ENCODE measurements at regions not wholly inside any gene's neighbourhood (a gene's known extent, or its start where the extent isn't known, plus 50 kb on each side); places are given as distances from the start of the nearest gene placed in this dataset.

DNA sequence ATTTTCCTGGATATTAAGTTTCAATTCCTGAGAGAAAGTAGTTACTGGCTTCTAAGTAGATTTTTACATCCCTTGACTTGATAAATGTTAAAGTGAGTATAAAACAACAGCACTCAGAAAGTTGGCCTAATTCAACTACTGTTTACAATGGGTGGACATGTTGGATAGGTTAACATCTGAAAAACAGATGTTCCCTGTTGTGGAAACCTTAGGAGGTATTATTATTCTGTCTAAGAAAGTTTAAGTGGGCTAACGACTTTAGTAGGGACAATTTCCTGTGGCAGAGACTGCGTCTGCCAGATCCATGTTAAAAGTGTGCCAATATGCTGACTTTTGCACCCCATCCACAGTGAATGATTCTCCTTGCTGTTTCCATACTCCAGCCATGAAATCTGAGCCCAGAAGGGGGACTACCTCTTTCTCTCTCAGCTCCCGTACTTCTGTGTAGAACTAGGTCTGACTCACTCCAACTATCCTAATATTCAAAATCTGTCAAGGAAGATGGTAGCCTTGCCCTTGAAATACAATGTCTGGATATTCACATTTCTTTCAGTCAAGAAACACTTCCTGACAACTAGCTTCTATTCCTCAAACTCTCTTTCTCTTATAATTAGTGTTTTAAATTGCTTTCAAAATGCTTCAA lies 327.5 kb upstream of the HNRNPA3 start:
- Mint-ChIP-seq H3K27me3 (ENCODE audit: insufficient read depth, unreplicated experiment) (peaks cover 8% of the 10 kb centered on the region), H3K9me3 (ENCODE audit: unreplicated experiment) (no peaks in the 10 kb centered on the region), H3K4me3 (ENCODE audit: unreplicated experiment) (no peak overlapping the region), H3K4me1 (ENCODE audit: low read depth, unreplicated experiment) (no peaks in the 10 kb centered on the region), H3K27ac (ENCODE audit: unreplicated experiment) (no peak overlapping the region), H3K36me3 (ENCODE audit: insufficient read depth, unreplicated experiment) (no peaks in the 10 kb centered on the region)
- Histone ChIP-seq H3K36me3 (ENCODE audit: control insufficient read depth, insufficient read depth, low read length) (no peaks in the 10 kb centered on the region), H3K4me3 (ENCODE audit: low read depth, low read length) (no peak overlapping the region), H3K4me1 (no peaks in the 10 kb centered on the region), H3K9me3 (no peaks in the 10 kb centered on the region), H3K27me3 (replicated peaks; ENCODE audit: control insufficient read depth, insufficient read depth, low read length) (no peaks in the 10 kb centered on the region)
- DNase-seq = no peak
- intact Hi-C loops (cut with micrococcal nuclease; ENCODE audit: unreplicated experiment) = no loop called here
- ChIA-PET CTCF (no interaction called here), POLR2A (no interaction called here)
- TF ChIP-seq, protein P1, sequence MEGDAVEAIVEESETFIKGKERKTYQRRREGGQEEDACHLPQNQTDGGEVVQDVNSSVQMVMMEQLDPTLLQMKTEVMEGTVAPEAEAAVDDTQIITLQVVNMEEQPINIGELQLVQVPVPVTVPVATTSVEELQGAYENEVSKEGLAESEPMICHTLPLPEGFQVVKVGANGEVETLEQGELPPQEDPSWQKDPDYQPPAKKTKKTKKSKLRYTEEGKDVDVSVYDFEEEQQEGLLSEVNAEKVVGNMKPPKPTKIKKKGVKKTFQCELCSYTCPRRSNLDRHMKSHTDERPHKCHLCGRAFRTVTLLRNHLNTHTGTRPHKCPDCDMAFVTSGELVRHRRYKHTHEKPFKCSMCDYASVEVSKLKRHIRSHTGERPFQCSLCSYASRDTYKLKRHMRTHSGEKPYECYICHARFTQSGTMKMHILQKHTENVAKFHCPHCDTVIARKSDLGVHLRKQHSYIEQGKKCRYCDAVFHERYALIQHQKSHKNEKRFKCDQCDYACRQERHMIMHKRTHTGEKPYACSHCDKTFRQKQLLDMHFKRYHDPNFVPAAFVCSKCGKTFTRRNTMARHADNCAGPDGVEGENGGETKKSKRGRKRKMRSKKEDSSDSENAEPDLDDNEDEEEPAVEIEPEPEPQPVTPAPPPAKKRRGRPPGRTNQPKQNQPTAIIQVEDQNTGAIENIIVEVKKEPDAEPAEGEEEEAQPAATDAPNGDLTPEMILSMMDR (IDR thresholded peaks at IDR 0.05; ENCODE audit: insufficient read depth in 1 of 2, low read depth in 1 of 2, low read length in 1 of 2, severe bottlenecking in 1 of 2, unreplicated experiment in 1 of 2) = no peak
- BruUV-seq (replicated peaks) = no TSS peak

DNA sequence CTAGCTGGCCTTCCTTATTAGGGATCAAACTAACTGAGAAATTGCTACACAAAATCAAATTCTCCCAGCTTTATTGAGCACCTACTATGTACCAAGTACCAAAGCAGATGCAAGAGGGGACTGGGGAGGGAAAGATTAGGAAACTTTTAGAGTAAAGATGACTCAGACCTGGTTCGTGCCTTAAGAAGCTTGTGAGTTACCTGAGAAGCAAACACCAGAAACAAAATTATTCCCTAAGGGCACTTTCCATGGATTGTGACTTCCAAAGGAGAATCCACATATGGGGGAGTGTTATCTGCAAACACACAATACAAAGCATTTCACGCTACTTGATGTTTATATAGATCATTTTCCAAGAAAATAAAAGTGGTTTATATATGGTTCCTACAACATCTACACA lies 326.9 kb upstream of the HNRNPA3 start:
- Mint-ChIP-seq H3K27me3 (ENCODE audit: insufficient read depth, unreplicated experiment) (peaks cover 8% of the 10 kb centered on the region), H3K4me3 (ENCODE audit: unreplicated experiment) (no peak overlapping the region), H3K36me3 (ENCODE audit: insufficient read depth, unreplicated experiment) (no peaks in the 10 kb centered on the region), H3K27ac (ENCODE audit: unreplicated experiment) (no peak overlapping the region), H3K4me1 (ENCODE audit: low read depth, unreplicated experiment) (no peaks in the 10 kb centered on the region), H3K9me3 (ENCODE audit: unreplicated experiment) (no peaks in the 10 kb centered on the region)
- no peaks in the 10 kb centered on the region for H3K4me1 ChIP-seq
- no peak for DNase-seq
- no peaks in the 10 kb centered on the region for H3K9me3 ChIP-seq
- H3K4me3 ChIP-seq (ENCODE audit: low read depth, low read length) = no peak overlapping the region
- no peaks in the 10 kb centered on the region for H3K27me3 ChIP-seq (replicated peaks; ENCODE audit: control insufficient read depth, insufficient read depth, low read length)
- intact Hi-C loops (cut with micrococcal nuclease; ENCODE audit: unreplicated experiment) = no loop called here
- ChIA-PET CTCF (no interaction called here), POLR2A (no interaction called here)
- no peaks in the 10 kb centered on the region for H3K36me3 ChIP-seq (ENCODE audit: control insufficient read depth, insufficient read depth, low read length)
- TF ChIP-seq, protein P1 (IDR thresholded peaks at IDR 0.05; ENCODE audit: insufficient read depth in 1 of 2, low read depth in 1 of 2, low read length in 1 of 2, severe bottlenecking in 1 of 2, unreplicated experiment in 1 of 2) = no peak
- BruUV-seq (replicated peaks) = no TSS peak

- H3K9me3 ChIP-seq = no peaks in the 10 kb centered on the region
- TF ChIP-seq, protein P1 (IDR thresholded peaks at IDR 0.05; ENCODE audit: insufficient read depth in 1 of 2, low read depth in 1 of 2, low read length in 1 of 2, severe bottlenecking in 1 of 2, unreplicated experiment in 1 of 2) = no peak
- no peak overlapping the region for H3K4me3 ChIP-seq (ENCODE audit: low read depth, low read length)
- H3K27me3 ChIP-seq (replicated peaks; ENCODE audit: control insufficient read depth, insufficient read depth, low read length) = no peaks in the 10 kb centered on the region; the same call in 1 of the 2 replicates
- H3K36me3 Mint-ChIP-seq (ENCODE audit: insufficient read depth, unreplicated experiment) = no peaks in the 10 kb centered on the region
- no TSS peak for BruUV-seq (replicated peaks)
- no peak for DNase-seq
- no peak overlapping the region for H3K4me3 Mint-ChIP-seq (ENCODE audit: unreplicated experiment)
- intact Hi-C loops (cut with micrococcal nuclease; ENCODE audit: unreplicated experiment) = no loop called here
- no peaks in the 10 kb centered on the region for H3K4me1 Mint-ChIP-seq (ENCODE audit: low read depth, unreplicated experiment)
- H3K36me3 ChIP-seq (ENCODE audit: control insufficient read depth, insufficient read depth, low read length) = no peaks in the 10 kb centered on the region
- POLR2A ChIA-PET = no interaction called here
- H3K9me3 Mint-ChIP-seq (ENCODE audit: unreplicated experiment) = no peaks in the 10 kb centered on the region
- CTCF ChIA-PET = no interaction called here
- no peak overlapping the region for H3K27ac Mint-ChIP-seq (ENCODE audit: unreplicated experiment)
- H3K27me3 Mint-ChIP-seq (ENCODE audit: insufficient read depth, unreplicated experiment) = peaks cover 13% of the 10 kb centered on the region
- H3K4me1 ChIP-seq = no peaks in the 10 kb centered on the region
Observed at GRCh38 chr2:176891105-176891504, 321.5 kb upstream of the HNRNPA3 start.

Data from Caco-2 (cell line).